ENCODE measurements at regions not wholly inside any gene's neighbourhood (a gene's known extent, or its start where the extent isn't known, plus 50 kb on each side); places are given as distances from the start of the nearest gene placed in this dataset.
"Not testable (repeated sequence)": the region's sequence is repeated elsewhere in the genome, so short reads cannot be mapped to it uniquely, and the experiment has no call there.

GRCh38 chr11:45374130-45374529, 88.0 kb upstream of the SYT13 start:
- peaks cover 46% of the 10 kb centered on the region for H3K4me1 Mint-ChIP-seq
- H3K27ac ChIP-seq, result no peak overlapping the region
- no peak overlapping the region for H2AFZ ChIP-seq (replicated peaks)
- no peak overlapping the region for H3K4me3 Mint-ChIP-seq
- no peaks in the 10 kb centered on the region for H3K36me3 Mint-ChIP-seq
- DNase-seq (ENCODE audit: low spot score), result no peak
- no peaks in the 10 kb centered on the region for H3F3A ChIP-seq (ENCODE audit: low read depth)
- H4K20me1 ChIP-seq (ENCODE audit: low read depth), result no peaks in the 10 kb centered on the region
- H3K4me2 ChIP-seq, result no peak overlapping the region
- no peaks in the 10 kb centered on the region for H3K9me3 Mint-ChIP-seq
- H3K27me3 ChIP-seq, result peaks cover 27% of the 10 kb centered on the region
- no peaks in the 10 kb centered on the region for H3K9me3 ChIP-seq (ENCODE audit: low read depth)
- peaks cover 21% of the 10 kb centered on the region for H3K4me1 ChIP-seq
- TF ChIP-seq EZH2phosphoT487 (IDR thresholded peaks at IDR 0.05) (no peak), CTCF (IDR thresholded peaks at IDR 0.05) (no peak), EZH2 (IDR thresholded peaks at IDR 0.05) (no peak)
- no peaks in the 10 kb centered on the region for H3K36me3 ChIP-seq
- no peak overlapping the region for H3K27ac Mint-ChIP-seq
- no peaks in the 10 kb centered on the region for H3K79me2 ChIP-seq (ENCODE audit: low read depth)
- peaks cover 18% of the 10 kb centered on the region for H3K27me3 Mint-ChIP-seq (ENCODE audit: insufficient read depth, low read depth)
- no peak overlapping the region for H3K4me3 ChIP-seq
- H3K9ac ChIP-seq, result no peak overlapping the region

- no peaks in the 10 kb centered on the region for H3K9me3 Mint-ChIP-seq
- Histone ChIP-seq H4K20me1 (ENCODE audit: low read depth) (no peaks in the 10 kb centered on the region), H3K27me3 (peaks cover 27% of the 10 kb centered on the region), H3K4me1 (peaks cover 22% of the 10 kb centered on the region), H3F3A (ENCODE audit: low read depth) (no peaks in the 10 kb centered on the region), H3K4me2 (no peak overlapping the region), H3K27ac (no peak overlapping the region), H2AFZ (replicated peaks) (no peak overlapping the region), H3K9ac (no peak overlapping the region), H3K79me2 (ENCODE audit: low read depth) (no peaks in the 10 kb centered on the region), H3K4me3 (no peak overlapping the region), H3K9me3 (ENCODE audit: low read depth) (no peaks in the 10 kb centered on the region), H3K36me3 (no peaks in the 10 kb centered on the region)
- TF ChIP-seq EZH2phosphoT487 (IDR thresholded peaks at IDR 0.05) (no peak), EZH2 (IDR thresholded peaks at IDR 0.05) (no peak), CTCF (IDR thresholded peaks at IDR 0.05) (no peak)
- H3K27ac Mint-ChIP-seq, result no peak overlapping the region
- DNase-seq (ENCODE audit: low spot score), result no peak
- H3K4me1 Mint-ChIP-seq, result peaks cover 46% of the 10 kb centered on the region
- no peak overlapping the region for H3K4me3 Mint-ChIP-seq
- peaks cover 18% of the 10 kb centered on the region for H3K27me3 Mint-ChIP-seq (ENCODE audit: insufficient read depth, low read depth)
- H3K36me3 Mint-ChIP-seq, result no peaks in the 10 kb centered on the region
Observed at GRCh38 chr11:45373506-45374035, 87.4 kb upstream of the SYT13 start.

GRCh38 chr11:45372414-45372813, 86.3 kb upstream of the SYT13 start:
- not testable (repeated sequence) for H3F3A ChIP-seq (ENCODE audit: low read depth); H4K20me1 ChIP-seq (ENCODE audit: low read depth); H3K36me3 Mint-ChIP-seq; DNase-seq (ENCODE audit: low spot score); H3K79me2 ChIP-seq (ENCODE audit: low read depth); H3K27ac Mint-ChIP-seq; H3K9me3 ChIP-seq (ENCODE audit: low read depth); H3K36me3 ChIP-seq; H3K9me3 Mint-ChIP-seq; H3K27ac ChIP-seq; H3K4me3 ChIP-seq; H2AFZ ChIP-seq (replicated peaks); H3K9ac ChIP-seq
- H3K4me3 Mint-ChIP-seq, result peak overlapping the region; percentile 30
- peaks cover 56% of the 10 kb centered on the region for H3K4me1 Mint-ChIP-seq
- H3K27me3 Mint-ChIP-seq (ENCODE audit: insufficient read depth, low read depth), result peaks cover 18% of the 10 kb centered on the region
- Histone ChIP-seq H3K4me2 (peak overlapping the region; percentile 74), H3K4me1 (peaks cover 27% of the 10 kb centered on the region), H3K27me3 (peaks cover 27% of the 10 kb centered on the region)

GRCh38 chr11:45371251-45372115, 85.3 kb upstream of the SYT13 start:
- Mint-ChIP-seq H3K27me3 (ENCODE audit: insufficient read depth, low read depth) (peaks cover 18% of the 10 kb centered on the region), H3K4me3 (peak overlapping the region; percentile 41), H3K9me3 (no peaks in the 10 kb centered on the region), H3K27ac (peak overlapping the region; percentile 48), H3K36me3 (no peaks in the 10 kb centered on the region), H3K4me1 (peaks cover 65% of the 10 kb centered on the region)
- TF ChIP-seq EZH2phosphoT487 (IDR thresholded peaks at IDR 0.05) (no peak), CTCF (IDR thresholded peaks at IDR 0.05) (peak; percentile 99)
- Histone ChIP-seq H3F3A (ENCODE audit: low read depth) (peaks cover 11% of the 10 kb centered on the region), H2AFZ (replicated peaks) (peak overlapping the region; percentile 92), H3K36me3 (no peaks in the 10 kb centered on the region), H3K9ac (no peak overlapping the region), H4K20me1 (ENCODE audit: low read depth) (peaks cover 4% of the 10 kb centered on the region), H3K4me1 (peaks cover 36% of the 10 kb centered on the region), H3K79me2 (ENCODE audit: low read depth) (no peaks in the 10 kb centered on the region), H3K27me3 (peaks cover 27% of the 10 kb centered on the region), H3K9me3 (ENCODE audit: low read depth) (no peaks in the 10 kb centered on the region), H3K27ac (no peak overlapping the region), H3K4me2 (peak overlapping the region; percentile 74), H3K4me3 (peak overlapping the region; percentile 37)
- peak; percentile 92 for DNase-seq (ENCODE audit: low spot score)

Data from neural progenitor cell (in vitro differentiated cells).